Progenitor cell of endocrine pancreas (in vitro differentiated cells): ENCODE measurements at regions not wholly inside any gene's neighbourhood (a gene's known extent, or its start where the extent isn't known, plus 50 kb on each side); places are given as distances from the start of the nearest gene placed in this dataset.

Source experiments
- DNase-seq: peaks from one replicate; pipeline ENCODE4 v3.0.0; 2021; ENCODE audit warnings: low spot score; ENCODE audit not compliant: unreplicated experiment
- H3K27ac Mint-ChIP-seq: 2 replicates; pipeline ENCODE4 v1.8.0; 2021; ENCODE audit warnings: mild to moderate bottlenecking, moderate library complexity, mixed read lengths
- H3K27me3 Mint-ChIP-seq: 2 replicates; pipeline ENCODE4 v1.8.0; 2021; ENCODE audit warnings: mixed read lengths
- H3K36me3 Mint-ChIP-seq: 2 replicates; pipeline ENCODE4 v1.8.0; 2022; ENCODE audit warnings: mixed read lengths; ENCODE audit not compliant: insufficient read depth
- H3K4me1 Mint-ChIP-seq: 2 replicates; pipeline ENCODE4 v1.8.0; 2021; ENCODE audit warnings: low read depth, mixed read lengths
- H3K4me3 Mint-ChIP-seq: 2 replicates; pipeline ENCODE4 v1.8.0; 2021; ENCODE audit warnings: low read depth, mild to moderate bottlenecking, moderate library complexity, mixed read lengths
- H3K9me3 Mint-ChIP-seq: 2 replicates; pipeline ENCODE4 v1.8.0; 2021; ENCODE audit warnings: low read depth, mixed read lengths
- CTCF ChIP-seq: fragments of 200-600 bp; sonication (generic); IDR thresholded peaks from one replicate; pipeline ENCODE4 v1.5.0; 2021; ENCODE audit warnings: antibody characterized with exemption, mild to moderate bottlenecking; ENCODE audit not compliant: unreplicated experiment

DNA sequence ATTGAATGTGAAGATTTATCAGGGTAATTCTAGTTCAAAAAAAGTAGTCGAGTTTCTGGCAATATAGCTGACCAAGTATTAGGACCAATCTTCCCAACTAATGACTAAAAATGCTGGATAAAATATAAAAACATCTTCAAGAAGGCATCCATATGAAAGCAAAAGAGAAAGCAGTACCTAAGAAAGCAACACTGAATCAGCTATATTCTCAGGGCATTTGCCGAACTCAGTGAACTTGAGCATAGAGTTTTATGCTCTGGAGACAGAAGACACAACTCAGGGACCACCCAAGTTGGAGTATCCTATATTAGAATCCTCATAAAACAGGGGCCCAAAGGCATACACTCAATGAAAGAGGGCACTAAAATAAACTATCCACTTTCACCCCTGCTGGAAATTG is 103.7 kb upstream of the HNRNPA3 start:
- H3K27ac Mint-ChIP-seq = no peak overlapping the region
- TF ChIP-seq CTCF = no peak
- no peak overlapping the region for H3K4me3 Mint-ChIP-seq
- no peaks in the 10 kb centered on the region for H3K36me3 Mint-ChIP-seq
- H3K4me1 Mint-ChIP-seq = no peaks in the 10 kb centered on the region
- H3K9me3 Mint-ChIP-seq = no peaks in the 10 kb centered on the region
- H3K27me3 Mint-ChIP-seq = no peaks in the 10 kb centered on the region
- no peak for DNase-seq

DNA sequence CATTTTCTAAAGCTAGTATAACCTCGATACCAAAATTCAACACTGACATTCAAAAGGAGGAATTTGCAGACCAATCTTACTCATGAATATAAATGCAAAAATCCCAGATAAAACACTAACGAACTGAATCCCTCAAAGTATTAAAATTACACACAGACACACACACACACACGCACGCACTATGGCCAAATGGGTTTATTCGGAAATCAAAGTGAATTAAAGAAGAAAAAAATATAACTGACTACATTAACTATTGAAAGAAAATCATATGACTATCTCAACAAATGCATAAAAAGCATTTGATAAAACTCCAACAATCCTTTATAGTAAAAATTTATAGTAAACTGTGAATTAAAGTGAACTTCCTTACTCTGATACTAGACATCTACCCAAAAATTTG is 97.9 kb upstream of the HNRNPA3 start:
- no peak overlapping the region for H3K27ac Mint-ChIP-seq
- no peak overlapping the region for H3K4me3 Mint-ChIP-seq
- DNase-seq = no peak
- no peaks in the 10 kb centered on the region for H3K27me3 Mint-ChIP-seq
- no peaks in the 10 kb centered on the region for H3K9me3 Mint-ChIP-seq
- no peaks in the 10 kb centered on the region for H3K4me1 Mint-ChIP-seq
- no peaks in the 10 kb centered on the region for H3K36me3 Mint-ChIP-seq
- no peak for TF ChIP-seq CTCF

- Mint-ChIP-seq H3K36me3 (no peaks in the 10 kb centered on the region), H3K9me3 (no peaks in the 10 kb centered on the region), H3K27ac (no peak overlapping the region), H3K4me3 (no peak overlapping the region), H3K4me1 (no peaks in the 10 kb centered on the region), H3K27me3 (peaks cover 2% of the 10 kb centered on the region)
- DNase-seq = no peak
- TF ChIP-seq CTCF = no peak
These were observed 94.8 kb upstream of the HNRNPA3 start for GRCh38 chr2:177117755-177118154.

DNA sequence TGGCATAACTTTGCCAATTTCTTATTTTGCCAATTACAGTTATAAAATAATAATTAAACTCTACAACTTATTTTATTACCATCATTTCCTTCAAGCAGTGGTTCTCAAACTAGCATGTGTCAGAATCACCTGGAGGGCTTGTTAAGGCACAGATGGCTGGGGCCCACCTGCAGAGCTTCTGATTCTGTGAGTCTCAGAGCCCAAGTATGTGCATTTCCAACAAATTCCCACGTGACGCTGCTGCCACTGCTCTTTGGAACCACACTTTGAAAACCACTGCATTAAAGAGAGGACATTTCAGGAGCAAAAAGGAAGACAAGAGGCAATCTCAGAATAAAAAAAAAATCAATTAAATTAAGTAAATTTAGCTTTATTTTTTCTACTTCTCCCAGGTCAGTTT is 94.0 kb upstream of the HNRNPA3 start:
- DNase-seq = no peak

DNA sequence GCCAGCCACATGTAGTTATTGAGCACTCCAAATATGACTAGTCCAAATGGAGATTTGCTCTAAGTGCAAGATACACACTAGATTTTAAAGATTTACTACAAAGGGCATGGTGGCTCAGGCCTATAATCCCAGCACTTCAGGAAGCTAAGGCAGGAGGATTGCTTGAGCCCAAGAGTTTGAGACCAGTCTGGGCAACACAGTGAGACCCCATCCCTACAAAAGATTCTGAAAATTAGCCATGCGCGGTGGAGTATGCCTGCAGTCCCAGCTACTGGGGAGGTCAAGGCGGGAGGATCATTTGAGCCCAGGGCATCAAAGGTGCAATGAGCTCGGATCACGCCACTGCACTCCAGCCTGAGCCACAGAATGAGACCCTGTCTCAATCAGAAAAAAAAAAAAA is 93.5 kb upstream of the HNRNPA3 start:
- no peaks in the 10 kb centered on the region for H3K4me1 Mint-ChIP-seq
- no peak for DNase-seq
- H3K9me3 Mint-ChIP-seq = no peaks in the 10 kb centered on the region
- no peak overlapping the region for H3K27ac Mint-ChIP-seq
- no peaks in the 10 kb centered on the region for H3K36me3 Mint-ChIP-seq
- H3K27me3 Mint-ChIP-seq = peaks cover 6% of the 10 kb centered on the region
- TF ChIP-seq CTCF = no peak
- H3K4me3 Mint-ChIP-seq = no peak overlapping the region

More for the DNA sequence above, 94.0 kb upstream of the HNRNPA3 start:
- no peak overlapping the region for H3K27ac Mint-ChIP-seq
- H3K36me3 Mint-ChIP-seq = no peaks in the 10 kb centered on the region
- H3K27me3 Mint-ChIP-seq = peaks cover 6% of the 10 kb centered on the region
- H3K9me3 Mint-ChIP-seq = no peaks in the 10 kb centered on the region
- H3K4me1 Mint-ChIP-seq = no peaks in the 10 kb centered on the region
- H3K4me3 Mint-ChIP-seq = no peak overlapping the region
- TF ChIP-seq CTCF = no peak
